Skeletal muscle tissue (tissue), 3 donors: ENCODE measurements at regions not wholly inside any gene's neighbourhood (a gene's known extent, or its start where the extent isn't known, plus 50 kb on each side); places are given as distances from the start of the nearest gene placed in this dataset.
"Not testable (repeated sequence)": the region's sequence is repeated elsewhere in the genome, so short reads cannot be mapped to it uniquely, and the experiment has no call there.

ENCODE experiments used
- H3K27ac ChIP-seq: one replicate; pipeline ENCODE4 v1.7.0; 2013; ENCODE audit warnings: mild to moderate bottlenecking, low read depth, low read length, inconsistent platforms
- H3K27me3 ChIP-seq, 3 donors: one replicate each; pipeline ENCODE4 v1.7.0; 2013; ENCODE audit warnings: low read length in 3 of 3; ENCODE audit not compliant: control insufficient read depth in 3 of 3, insufficient read depth in 3 of 3
- H3K36me3 ChIP-seq, 3 donors: one replicate each; pipeline ENCODE4 v1.7.0; 2013; ENCODE audit warnings: low read length in 3 of 3; ENCODE audit not compliant: control insufficient read depth in 3 of 3, insufficient read depth in 3 of 3
- H3K4me1 ChIP-seq, 3 donors: one replicate each; pipeline ENCODE4 v1.7.0; 2013; ENCODE audit warnings: low read length in 3 of 3, mild to moderate bottlenecking in 3 of 3; ENCODE audit not compliant: control insufficient read depth in 3 of 3, insufficient read depth in 3 of 3
- H3K4me3 ChIP-seq, 3 donors: one replicate each; pipeline ENCODE4 v1.7.0; 2013; ENCODE audit warnings: low read length in 3 of 3
- H3K9ac ChIP-seq, 3 donors: one replicate each; pipeline ENCODE4 v1.7.0; 2013; ENCODE audit warnings: low read length in 3 of 3, mild to moderate bottlenecking in 3 of 3, moderate library complexity in 2 of 3, low read depth in 1 of 3
- H3K9me3 ChIP-seq, 3 donors: one replicate each; pipeline ENCODE4 v1.7.0; 2013; ENCODE audit warnings: low read length in 3 of 3; ENCODE audit not compliant: control insufficient read depth in 3 of 3
- donor health status: Osteomylitis.

DNA sequence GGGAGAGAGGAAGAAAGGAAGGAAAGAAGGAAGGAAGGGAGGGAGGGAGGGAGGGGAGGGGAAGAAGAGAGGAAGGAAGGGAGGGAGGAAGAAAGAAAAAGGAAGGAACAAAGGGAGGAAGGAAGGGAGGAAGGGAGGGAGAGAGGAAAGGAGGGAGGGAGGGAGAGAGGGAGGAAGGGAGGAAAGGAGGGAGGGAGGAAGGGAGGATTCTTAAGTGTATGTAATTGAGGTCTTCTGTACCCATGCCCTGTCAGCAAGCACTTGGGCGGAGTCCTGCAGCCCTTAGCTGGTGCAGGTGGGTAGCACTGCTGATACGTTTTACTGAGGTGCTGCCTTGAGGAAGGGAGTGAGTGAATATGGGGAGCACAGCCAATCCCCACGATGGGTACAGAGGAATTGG, 56.9 kb upstream of the RASD2 start:
- no peaks in the 10 kb centered on the region for H3K9me3 ChIP-seq
- H3K9ac ChIP-seq, result no peak overlapping the region
- H3K27ac ChIP-seq, result no peak overlapping the region
- no peaks in the 10 kb centered on the region for H3K36me3 ChIP-seq
- peaks cover 16 to 18% (median 18%) of the 10 kb centered on the region in 3 donors for H3K4me1 ChIP-seq
- no peak overlapping the region for H3K4me3 ChIP-seq
- H3K27me3 ChIP-seq, result peaks cover 0 to 2% (median 0%) of the 10 kb centered on the region in 3 donors

DNA sequence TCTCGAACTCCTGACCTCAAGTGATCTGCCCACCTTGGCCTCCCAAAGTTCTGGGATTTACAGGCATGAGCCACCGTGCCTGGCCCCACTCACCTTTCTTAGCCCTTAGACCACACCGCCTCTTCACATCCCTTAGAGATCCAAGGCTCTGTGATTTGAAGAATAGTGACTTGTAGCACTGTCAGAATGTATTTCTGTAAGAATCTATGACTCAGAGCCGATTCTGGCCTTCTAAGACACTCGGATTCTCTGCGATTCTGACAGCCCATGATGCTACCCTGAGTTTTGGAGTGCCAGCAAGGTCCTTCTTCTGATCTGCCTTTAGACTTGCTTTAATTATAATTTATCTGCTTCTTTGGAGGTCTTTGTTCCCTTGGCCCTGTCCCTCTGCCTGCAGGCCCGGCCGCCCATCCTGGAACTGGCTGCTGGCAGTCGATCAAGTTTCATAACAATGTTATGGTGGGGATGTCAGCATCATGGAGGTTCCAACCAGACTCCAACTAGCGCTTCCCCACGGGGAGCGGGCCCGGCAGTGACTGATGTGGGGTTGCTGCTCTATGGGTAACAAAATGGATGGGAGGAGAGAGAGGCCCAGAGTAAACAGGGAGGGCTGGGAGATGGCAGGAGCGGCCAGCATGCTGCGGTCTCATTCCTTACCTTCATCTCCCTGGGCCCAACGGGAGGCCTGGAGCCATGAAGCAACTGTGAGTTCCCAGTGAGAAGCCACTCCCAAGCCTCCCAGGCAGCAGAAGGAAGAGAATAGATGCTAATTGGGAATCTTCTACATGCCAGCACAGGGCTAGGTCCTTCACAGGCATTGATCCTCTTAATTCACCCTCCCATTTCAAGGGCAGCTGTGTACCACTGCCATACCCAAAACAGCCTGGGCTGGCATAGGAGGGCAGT, 55.7 kb upstream of the RASD2 start:
- no peak overlapping the region for H3K4me3 ChIP-seq
- peaks cover 14 to 16% (median 16%) of the 10 kb centered on the region in 3 donors for H3K4me1 ChIP-seq
- H3K27me3 ChIP-seq, result peaks cover 0 to 2% (median 0%) of the 10 kb centered on the region in 3 donors
- no peaks in the 10 kb centered on the region for H3K9me3 ChIP-seq
- no peaks in the 10 kb centered on the region for H3K36me3 ChIP-seq
- H3K27ac ChIP-seq, result no peak overlapping the region
- H3K9ac ChIP-seq, result no peak overlapping the region

DNA sequence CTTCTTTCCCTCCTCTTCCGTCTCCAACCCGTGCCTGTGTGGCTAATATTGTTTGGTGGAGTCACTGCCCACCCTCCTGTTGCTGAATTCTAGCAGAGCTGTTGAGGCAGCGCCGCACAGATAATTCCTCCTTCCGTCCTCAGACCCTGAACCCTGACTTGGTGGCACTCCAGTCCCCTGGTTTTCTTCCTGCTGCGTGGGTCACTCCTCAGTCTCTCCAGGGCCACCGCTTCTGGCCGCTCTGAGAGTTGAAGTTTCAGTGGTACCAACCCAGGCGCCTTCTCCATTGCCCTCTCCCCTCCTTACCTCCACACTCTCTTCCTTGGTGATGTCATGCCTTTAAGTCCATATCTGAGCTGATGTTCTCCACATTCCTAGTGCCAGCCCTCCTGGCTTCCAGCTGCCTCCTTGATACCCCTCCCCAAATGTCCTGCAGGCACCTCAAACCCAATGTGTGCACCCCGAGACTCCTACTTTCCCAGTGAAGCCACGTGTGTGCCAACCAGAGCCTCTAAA, 54.5 kb upstream of the RASD2 start:
- H3K36me3 ChIP-seq, result no peaks in the 10 kb centered on the region
- peaks cover 0 to 5% (median 0%) of the 10 kb centered on the region in 3 donors for H3K27me3 ChIP-seq
- H3K4me1 ChIP-seq, result peaks cover 2 to 3% (median 3%) of the 10 kb centered on the region in 3 donors
- H3K9ac ChIP-seq, result no peak overlapping the region
- no peak overlapping the region for H3K4me3 ChIP-seq
- H3K27ac ChIP-seq, result no peak overlapping the region
- no peaks in the 10 kb centered on the region for H3K9me3 ChIP-seq

DNA sequence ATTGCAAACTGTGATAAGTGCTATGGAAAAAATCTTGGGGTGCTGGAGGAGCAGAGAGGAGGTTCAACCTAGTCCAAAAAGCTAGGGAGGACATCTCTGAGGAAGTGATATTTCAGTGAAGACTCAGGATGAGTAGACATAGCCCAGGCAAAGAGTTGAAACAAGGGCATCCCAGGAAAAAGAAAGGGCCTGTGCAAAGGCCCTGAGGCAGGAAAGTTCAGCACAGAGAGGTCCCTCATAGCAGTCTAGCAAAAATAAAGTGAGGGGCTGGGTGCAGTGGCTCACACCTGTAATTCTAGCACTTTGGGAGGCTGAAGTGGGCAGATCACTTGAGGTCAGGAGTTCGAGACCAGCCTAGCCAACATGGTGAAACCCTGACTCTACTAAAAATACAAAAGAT, 53.0 kb upstream of the RASD2 start:
- H3K4me3 ChIP-seq, H3K36me3 ChIP-seq, H3K27me3 ChIP-seq, H3K9me3 ChIP-seq, H3K9ac ChIP-seq, H3K4me1 ChIP-seq, H3K27ac ChIP-seq: not testable (repeated sequence)

DNA sequence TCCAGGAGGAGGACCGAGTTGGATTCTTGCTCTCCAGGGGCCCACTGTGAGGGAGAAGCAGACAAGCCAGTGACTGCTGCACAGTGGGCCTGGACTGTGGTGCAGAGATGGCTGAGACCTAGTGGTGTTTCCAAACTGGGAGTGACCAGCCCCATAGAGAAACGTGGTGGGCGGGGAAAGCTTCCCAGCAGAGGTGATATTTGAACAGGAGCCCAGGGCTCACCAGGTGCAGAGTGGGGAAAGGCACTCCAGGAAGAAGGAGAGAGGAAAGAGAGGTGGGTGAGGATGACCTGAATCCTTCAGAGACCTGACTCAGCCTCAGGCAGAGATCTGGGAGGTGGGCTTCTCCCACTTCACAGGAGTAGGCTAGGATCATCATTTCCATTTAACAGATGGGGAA, 52.1 kb upstream of the RASD2 start:
- Histone ChIP-seq H3K9ac (no peak overlapping the region), H3K4me3 (no peak overlapping the region), H3K4me1 (no peaks in the 10 kb centered on the region), H3K27ac (no peak overlapping the region), H3K36me3 (no peaks in the 10 kb centered on the region), H3K9me3 (no peaks in the 10 kb centered on the region), H3K27me3 (peaks cover 0 to 5% (median 4%) of the 10 kb centered on the region in 3 donors)

DNA sequence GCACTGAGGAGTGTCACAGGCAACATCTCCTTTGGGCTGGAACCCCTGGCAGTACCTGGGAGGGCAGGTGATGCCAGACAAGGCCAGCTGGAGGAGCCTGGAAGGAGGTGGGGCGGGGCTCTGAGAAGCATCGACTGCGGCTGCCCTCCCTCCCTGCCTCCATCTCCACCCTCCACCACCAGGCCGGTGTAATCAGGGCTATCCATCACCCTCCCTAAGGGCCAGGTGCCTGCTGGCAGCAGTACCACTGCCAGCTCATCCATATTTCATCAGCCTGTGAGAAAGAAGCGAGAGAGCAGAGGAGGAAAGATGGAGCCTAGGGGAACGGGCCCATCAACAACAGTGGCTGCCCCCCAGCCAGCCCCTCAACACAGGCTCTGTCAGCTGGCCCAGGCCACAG, 51.4 kb upstream of the RASD2 start:
- Histone ChIP-seq H3K4me3 (no peak overlapping the region), H3K36me3 (no peaks in the 10 kb centered on the region), H3K4me1 (no peaks in the 10 kb centered on the region), H3K9me3 (no peaks in the 10 kb centered on the region), H3K27ac (no peak overlapping the region), H3K9ac (no peak overlapping the region), H3K27me3 (peaks cover 0 to 6% (median 5%) of the 10 kb centered on the region in 3 donors)
